NCI-H82 (cell line): ENCODE measurements at regions not wholly inside any gene's neighbourhood (a gene's known extent, or its start where the extent isn't known, plus 50 kb on each side); places are given as distances from the start of the nearest gene placed in this dataset.
"Not testable (repeated sequence)": the region's sequence is repeated elsewhere in the genome, so short reads cannot be mapped to it uniquely, and the experiment has no call there.

ENCODE experiments used
- DNase-seq: peaks from one replicate; lab custom pipeline; 2025; lab: John Stamatoyannopoulos, UW

DNA sequence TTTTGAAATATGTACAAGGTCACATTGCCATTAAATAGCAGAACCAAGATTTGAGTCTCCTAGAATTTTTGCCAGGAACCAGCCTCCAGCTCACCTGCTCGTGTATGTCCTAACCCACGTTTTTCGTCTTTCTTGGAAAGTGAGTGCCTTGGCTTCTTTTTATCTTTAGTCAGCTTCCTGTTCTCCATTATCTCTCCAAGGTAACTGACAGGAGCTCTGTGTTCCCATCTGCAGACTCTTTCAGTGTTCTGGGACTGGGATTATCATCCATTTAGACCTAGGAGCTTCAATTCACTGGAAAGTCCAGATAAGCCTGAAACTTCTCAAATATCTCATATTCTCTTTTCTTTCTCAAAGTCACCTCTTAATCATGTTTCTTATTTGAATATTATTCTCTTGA is 193.7 kb downstream of the ZIC5 start:
- DNase-seq: peak; percentile 83

DNA sequence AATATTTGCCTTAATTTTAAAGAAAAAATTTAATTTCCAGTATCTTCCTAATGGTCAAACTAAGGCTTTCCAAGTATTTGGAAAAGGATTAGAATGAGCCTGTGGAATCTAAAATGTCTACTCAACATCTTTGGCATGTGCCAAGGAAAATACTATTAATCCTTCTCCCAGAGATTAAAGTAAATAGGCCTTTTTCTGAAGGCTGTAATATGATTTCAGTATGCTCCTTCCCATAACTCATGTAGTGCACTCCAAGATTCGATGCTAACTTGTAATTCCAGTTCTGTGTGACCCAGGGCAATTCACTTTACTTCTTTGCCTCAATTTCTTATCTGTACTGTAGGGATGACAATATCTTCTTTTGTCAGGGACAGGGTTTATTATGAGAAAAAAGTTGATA is 196.9 kb downstream of the ZIC5 start:
- no peak for DNase-seq

DNA sequence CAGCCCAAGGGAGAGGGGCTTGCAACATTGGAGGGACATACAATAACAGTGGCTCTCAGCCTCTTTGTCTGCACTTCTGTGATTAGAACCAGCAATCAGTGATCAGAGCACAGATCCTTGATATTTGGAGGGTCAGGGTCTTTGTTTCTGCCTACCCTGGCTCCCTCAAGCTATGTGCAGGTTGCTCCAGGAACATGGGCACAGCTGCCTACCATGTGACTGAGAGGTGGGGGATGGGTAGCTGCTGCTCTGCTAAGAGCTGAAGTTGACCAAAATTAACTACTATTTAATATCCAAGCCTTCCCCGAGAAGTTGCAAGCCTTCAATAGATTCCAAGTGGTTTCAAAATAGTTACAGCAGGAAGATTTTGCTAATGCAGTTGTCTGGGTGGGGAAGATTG is 202.6 kb downstream of the ZIC5 start:
- no peak for DNase-seq

DNA sequence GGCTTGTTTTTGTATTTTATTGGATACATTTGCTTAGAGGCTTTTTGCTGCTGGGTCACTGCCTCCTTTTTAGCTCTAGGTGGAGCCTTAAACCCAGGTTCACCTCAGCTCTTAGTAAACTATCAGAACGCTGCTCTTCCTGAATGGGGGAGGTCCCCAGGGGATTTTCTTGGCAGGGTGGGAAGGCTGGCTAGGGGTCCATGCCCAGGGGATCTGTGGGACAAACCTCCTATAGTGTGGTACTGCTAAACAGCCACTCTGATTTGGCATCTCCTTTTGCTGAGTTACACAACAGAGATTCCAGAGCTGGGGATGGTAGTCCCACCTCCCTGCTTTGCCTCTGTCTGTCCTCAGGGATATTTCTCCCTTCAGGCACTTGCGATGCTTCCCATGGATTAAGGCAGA is 204.9 kb downstream of the ZIC5 start:
- DNase-seq: peak; percentile 72

DNA sequence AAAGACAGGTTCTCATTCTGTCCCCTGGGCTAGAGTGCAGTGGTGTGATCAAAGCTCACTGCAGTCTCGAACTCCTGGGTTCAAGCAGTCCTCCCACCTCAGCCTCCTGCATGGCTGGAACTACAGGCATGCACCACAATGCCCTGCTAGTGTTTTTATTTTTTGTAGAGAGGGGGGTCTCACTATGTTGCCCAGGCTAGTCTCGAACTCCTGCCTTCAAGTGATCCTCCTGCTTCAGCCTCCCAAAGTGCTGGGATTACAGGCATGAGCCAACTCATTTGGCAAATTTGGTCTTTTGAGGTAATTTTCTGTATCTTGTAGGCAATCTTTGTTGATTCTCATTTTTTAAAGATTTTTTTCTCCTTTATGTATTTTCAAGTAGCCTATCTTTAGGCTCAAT is 205.7 kb downstream of the ZIC5 start:
- no peak for DNase-seq

DNA sequence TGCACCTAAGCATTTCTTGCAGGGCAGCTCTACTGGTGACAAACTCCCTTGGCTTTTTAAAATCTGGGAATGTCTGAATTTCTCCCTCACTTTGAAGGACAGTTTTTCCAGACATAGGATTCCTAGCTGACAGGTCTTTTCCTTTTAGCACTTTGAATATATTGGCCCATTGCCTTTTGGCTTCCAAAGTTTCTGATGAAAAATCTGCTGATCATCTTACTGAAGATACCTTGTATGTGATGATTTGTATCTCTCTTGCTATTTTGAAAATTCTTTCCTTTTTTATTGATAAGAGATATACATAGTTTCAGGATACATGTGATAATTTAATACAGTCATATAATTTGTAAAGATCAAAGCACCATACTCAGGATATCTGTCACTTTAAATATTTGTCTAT is 211.1 kb downstream of the ZIC5 start:
- no peak for DNase-seq

DNA sequence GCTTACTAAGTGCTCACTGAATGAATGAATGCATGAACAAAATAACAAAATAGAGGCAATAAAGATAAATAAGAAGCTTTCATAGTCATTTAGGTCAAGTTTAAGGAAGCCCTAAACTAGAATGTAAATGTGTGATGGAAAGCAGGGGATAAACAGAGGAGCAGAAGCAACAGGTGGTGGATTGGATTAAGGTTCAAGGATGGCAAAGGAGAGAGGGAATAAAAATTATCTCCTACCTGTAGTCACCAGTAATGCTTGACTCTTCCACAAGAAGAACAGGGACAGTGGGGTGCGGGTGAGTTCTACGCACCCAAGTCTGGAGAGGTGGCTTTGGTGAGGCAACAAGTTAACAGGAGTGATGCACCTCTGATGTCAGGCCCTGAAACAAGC is 212.4 kb downstream of the ZIC5 start:
- DNase-seq: no peak

DNA sequence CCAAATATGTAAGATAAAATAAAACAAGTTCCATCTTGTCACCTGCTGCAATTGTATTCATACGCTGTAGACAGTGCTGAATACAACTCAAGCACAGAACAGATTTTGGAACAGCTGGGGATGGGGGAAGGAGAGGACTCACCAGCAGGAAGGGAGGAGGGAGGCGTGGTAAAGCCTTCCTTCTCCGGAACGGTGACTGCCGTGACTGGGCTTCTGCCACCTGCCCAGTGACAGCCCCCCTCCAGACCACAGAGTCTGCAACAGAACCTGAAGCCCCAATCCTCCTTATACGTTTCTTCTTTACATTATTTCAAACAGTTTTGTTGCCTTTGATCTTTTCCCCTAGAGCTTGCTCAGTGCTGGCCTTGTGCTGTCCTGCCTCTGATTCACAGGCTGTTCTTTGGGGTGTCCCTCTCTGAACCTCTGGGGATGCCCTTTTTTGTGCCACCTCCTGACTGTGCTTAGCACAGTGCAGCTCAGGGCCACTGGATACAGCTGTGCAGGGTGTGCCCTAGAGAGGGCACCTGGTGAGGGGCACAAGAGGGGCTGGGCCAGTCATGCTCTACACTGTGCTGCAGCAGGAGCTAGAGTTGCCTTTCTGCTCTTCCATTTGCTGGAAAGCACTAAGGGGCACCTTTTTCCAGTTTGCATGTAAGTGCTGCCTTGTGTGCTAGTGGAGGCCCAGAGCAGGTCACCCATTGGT is 213.0 kb downstream of the ZIC5 start:
- DNase-seq: peak; percentile 69

DNA sequence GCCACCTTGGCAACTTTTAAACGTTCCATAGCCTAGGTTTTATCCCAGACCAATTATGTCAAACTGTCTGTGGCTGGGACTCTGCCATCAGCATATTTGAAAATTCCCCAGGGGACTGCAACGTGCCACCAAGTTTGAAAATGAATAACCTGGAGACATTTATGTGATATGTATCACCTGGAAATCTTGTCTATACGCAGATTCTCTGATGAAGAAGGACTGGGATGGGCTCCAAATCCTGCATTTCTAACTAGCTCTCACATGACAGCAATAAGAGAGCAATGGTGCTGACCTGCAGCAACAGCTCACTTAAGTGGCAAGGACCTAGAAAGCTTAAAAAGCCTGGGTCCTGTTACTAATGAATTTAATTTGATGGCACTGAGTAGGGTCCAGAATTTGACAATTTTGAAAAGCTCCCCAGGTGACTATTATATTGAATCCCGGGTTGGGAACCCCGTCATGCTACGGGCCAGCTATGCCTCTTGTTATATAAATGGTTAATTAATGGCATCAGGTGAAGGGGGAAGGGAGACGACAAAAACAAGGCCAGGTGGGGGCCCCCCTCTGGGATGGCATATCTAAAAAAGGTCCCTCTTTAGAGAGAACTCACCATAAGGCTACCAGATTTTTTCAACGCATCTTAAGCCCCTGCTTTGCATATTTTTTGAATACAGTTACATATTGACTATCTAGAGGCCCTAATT is 213.7 kb downstream of the ZIC5 start:
- DNase-seq: no peak

DNA sequence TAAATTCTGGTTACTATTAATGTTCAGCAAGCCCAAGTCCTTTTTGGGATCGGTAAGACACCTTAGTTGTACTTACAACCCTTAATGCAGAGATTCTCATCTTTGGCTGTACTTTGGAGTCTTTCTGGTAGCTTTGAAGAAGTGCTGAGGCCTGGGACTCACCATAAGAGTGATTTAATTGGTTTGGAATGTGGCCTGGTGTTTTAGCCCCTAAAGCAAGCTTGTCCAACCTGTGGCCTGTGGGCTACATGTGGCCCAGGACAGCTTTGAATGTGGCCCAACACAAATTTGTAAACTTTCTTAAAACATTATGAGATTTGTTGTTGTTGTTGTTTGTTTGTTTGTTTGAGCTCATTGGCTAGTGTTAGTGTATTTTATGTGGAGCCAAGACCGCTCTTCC is 215.3 kb downstream of the ZIC5 start:
- no peak for DNase-seq

DNA sequence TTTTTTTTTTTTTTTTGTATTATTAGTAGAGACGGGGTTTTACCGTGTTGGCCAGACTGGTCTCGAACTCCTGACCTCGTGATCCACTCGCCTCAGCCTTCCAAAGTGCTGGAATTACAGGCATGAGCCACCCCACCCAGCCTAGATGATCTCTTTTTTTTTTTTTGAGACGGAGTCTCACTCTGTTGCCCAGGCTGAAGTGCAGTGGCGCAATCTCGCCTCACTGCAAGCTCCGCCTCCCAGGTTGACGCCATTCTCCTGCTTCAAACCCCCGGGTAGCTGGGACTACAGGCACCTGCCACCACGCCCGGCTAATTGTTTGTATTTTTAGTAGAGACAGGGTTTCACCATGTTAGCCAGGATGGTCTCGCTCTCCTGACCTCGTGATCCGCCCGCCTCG is 216.8 kb downstream of the ZIC5 start:
- not testable (repeated sequence) for DNase-seq

DNA sequence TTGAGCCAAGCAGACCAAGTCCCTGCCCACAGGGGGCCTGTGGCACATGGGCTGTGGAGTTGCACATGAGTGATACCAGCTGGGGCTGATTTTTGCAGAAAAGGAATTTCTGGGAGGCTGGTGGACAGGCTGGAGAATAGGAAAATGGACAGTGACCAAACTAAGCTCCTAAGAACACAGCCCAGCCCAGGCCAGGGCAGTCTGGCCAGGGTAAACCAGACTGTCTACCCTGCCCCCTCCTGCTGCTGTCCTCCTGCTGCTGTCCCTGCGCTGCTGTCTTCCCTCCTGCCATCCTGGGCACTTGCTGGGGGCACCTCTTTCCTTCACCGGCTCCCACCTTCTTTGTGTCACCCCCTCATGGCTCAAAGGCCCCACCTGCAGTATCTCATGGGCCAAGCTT is 219.2 kb downstream of the ZIC5 start:
- no peak for DNase-seq

DNA sequence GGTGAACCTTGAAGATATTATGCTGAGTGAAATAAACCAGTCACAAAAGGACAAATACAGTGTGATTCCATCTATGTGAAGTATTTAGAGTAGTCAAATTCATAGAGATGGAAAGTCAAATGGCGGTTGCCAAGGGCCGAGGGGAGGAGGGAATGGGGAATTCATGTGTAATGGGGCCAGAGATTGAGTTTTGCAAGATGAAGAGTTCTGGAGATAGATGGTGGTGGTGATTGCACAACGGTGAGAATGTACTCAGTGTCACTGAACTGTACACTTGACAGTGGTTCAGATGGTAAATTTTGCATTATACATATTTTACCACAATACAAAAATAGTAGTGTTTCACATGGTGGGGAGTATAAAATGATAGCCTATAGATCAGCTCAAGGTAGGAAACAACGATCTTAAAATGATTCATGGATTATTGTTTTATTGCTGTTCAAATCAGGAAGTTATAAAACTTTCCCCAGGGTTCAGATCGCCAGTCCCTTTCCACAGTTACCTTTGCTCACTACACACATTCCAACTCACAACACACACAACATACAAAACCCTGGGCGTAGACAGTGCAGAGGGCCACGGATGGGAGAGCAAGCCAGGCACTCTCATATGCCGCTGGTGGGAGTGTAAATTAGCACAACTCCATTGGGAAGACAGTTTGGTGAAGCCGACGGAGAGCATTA is 219.9 kb downstream of the ZIC5 start:
- DNase-seq: no peak

DNA sequence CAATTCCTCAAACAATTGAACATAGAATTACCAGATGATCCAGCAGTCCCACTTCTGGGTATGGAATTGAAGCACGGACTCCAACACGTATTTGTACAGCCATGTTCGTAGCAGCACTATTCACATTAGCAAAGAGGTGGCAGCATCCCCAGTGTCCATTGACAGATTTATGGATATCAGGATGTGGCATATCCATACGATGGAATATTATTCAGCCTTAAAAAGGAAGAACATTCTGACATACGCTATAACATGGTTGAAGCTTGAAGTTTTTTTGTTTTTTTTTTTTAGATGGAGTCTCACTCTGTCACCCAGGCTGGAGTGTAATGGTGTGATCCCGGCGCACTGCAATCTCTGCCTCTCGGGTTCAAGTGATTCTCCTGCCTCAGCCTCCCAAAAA is 220.6 kb downstream of the ZIC5 start:
- DNase-seq: no peak

DNA sequence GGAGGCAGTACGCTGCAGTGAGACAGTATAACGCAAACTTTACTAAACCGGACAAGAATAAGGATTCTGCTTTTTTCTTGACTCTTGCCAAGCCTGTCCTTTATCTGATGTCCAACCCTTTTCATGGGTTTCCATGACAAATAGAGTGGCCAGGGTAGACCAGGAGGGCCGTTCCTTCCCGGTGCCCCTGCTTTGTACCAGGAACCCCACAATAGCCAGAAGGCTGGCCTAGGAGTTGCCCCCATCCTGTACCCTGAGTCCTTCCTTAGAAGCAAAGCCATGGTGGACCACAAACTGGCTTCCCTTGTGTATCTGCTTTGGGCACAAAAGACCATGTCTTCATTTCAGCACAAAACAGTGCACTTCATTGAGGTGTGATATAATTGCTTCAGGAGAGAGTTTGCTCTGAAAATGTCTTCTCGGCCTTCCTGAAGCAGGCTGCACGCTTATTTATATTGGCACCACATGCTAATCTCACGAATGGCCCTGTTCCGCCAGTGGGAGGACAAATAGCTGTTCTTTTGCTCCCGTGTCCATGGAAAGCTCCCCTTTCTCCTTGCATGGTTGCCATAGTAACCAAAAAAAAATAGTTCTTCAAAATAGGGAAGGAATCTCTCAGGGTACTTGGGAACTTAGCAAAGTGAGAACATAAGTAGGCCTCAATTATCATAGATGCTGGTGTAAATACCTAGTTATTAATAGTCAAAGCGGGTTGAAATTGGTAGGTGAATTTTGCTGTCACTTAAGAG is 222.1 kb downstream of the ZIC5 start:
- DNase-seq: no peak

DNA sequence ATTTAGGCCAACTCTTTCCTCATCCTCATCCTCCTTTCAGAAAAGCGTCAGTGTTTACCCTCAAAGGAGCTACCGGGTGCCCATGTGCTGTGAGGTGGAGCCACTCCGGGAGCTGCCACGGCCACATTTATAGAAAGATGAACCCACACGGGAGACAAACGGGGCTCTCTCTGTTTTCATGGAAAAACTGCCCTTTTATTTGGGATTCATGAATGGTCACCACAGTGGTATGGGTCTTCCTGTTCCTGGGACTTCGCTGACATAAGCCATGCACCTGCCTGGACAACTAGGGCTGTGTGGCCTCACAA is 224.2 kb downstream of the ZIC5 start:
- DNase-seq: no peak

DNA sequence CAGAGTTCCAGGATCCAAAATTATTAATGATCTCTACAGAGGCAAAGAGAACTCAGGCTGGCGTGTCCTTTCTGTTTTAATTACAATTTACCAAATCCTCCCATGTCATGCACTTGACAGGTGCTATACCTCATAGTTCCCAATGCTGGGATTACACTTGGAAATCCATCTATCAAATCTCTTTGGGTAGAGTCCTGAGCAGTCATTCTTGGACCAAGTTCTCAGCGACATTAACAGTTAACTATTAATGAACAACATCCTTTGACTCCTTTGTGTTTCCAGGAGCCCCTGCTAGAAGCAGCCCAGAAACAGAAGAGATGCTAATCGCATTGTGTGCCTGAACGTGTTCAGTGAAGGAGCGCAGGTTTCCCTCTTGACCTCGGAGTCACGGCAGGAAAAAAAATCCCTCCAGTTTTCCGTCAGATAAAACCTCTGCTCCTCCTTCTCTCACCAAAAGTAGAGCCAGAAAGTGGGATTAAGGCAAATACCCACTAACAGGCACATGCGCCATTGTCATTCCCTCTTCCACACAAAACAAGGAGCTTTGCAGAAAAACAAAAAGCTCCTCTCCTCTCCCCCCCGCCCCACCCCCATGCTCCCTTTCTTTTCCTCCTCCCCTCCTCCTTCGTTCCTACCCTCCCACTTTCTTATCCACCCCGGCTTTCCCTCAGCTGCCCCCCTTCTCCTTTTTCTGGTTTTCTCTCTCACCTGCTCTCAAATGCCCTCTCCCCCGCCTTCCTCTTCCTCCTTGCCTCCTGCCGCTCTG is 224.7 kb downstream of the ZIC5 start:
- DNase-seq: peak; percentile 51

DNA sequence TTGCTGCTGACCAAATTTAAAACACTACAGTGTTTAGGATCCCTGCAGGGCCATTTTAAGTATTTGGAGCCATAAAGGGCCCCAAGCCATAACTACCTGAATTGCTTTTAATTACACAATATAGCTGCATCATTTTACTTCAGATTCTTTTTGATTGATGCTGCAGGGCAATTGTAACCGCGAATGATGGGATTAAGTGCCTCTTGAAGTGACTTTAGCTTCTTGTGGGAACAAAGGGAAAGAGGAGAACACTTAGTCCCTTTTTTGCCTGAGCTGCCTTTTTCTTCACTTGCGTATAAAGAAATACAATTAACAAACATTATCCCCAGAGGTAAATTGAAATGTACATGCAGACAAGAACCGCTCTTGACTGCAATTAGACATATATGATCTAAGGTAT is 228.5 kb downstream of the ZIC5 start:
- no peak for DNase-seq

DNA sequence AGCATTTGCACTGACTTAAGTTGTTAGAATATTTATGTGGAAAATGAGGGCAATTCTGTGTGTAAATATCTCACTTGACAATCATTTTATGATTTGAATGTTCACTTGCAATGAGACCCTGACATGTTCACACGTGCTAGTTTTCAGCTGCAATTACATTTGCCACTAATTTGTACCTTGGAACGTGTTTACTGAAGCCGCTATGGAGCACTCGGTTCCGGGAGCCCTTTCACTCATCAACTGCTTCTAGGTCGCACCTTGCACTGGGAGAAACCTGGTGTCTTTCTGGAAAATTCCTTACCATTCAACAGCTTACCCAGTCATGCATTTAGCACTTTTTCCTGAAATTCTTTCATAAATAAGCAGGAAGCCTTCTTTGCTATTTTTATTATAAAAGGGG is 229.6 kb downstream of the ZIC5 start:
- no peak for DNase-seq

DNA sequence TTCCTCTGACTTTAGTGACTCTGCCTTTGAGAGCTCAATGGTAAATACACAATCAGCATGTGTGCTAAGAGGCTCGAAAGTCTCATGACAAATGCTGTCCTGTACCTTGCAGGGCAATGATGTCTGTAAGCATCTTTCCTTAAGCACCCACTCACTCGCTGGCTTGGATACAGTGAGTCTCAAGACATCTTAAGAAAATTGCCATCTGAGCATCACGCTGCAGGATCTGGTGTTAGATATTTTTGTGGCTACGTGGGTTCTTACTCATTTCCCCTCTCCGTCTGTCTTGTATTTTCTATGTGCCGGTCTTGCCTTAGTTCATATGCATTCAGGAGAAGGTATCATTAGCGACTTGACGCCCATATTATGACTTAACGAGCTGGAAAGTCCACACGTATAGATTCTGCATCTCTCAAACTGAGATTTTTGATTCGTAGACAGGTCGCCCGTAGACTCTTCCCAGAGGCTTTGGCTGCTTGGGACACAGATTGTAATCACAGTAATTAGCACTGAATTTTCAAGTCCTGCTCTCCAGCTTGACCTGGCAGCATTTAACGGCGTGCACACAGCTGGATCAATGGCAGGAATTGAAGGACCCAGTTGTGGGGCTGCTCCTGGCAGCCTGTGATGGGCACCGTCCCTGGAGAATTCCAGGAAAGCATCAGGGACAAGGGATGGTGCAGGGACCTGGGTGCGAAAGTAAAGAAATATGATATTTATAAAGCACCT is 231.2 kb downstream of the ZIC5 start:
- DNase-seq: no peak

DNA sequence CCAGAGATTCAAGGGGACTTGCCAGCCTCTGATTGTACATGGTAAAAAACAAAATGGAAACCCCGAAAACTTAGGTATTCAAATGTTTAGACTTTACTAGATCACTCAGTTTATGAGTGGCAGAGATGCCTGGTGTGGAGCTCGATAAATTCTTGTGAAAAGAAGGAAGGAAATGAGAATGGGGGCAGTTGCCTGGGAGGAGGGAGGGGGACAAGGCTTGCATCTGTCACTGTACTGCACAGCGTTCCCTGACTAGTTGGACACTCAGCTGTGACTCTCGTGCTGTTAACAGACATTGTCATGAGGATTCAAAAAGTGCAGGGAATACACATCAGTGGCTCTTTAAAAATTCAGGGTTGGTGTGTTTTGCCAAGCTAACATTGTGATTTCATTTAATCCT is 232.9 kb downstream of the ZIC5 start:
- DNase-seq: no peak
